Activated B cell treated with CpG ODN at 0.5 μM for 24 hours (primary cell): ENCODE measurements at regions not wholly inside any gene's neighbourhood (a gene's known extent, or its start where the extent isn't known, plus 50 kb on each side); places are given as distances from the start of the nearest gene placed in this dataset.
"Not testable (repeated sequence)": the region's sequence is repeated elsewhere in the genome, so short reads cannot be mapped to it uniquely, and the experiment has no call there.

Experiments used
- ATAC-seq: fragments of 200-7000 bp; cut with Tn5 transposase; one replicate; pipeline ENCODE4 v1.10.0; 2021; ENCODE audit warnings: low read depth, mild to moderate bottlenecking, moderate library complexity
- CTCF ChIA-PET: fragments of 350-600 bp; sonication (Branson Sonifier 250); formaldehyde crosslinking; loops from one replicate; lab custom pipeline; 2021; ENCODE audit warnings: antibody characterized with exemption; lab: Charles Lee
- POLR2A ChIA-PET: fragments of 350-600 bp; sonication (Branson Sonifier 250); formaldehyde crosslinking; loops from one replicate; lab custom pipeline; 2021; ENCODE audit warnings: antibody characterized with exemption; lab: Charles Lee
- DNase-seq: peaks from one replicate; pipeline ENCODE4 v3.0.0; 2022
- H3K27ac Mint-ChIP-seq: one replicate; pipeline ENCODE4 v1.8.0; 2020; ENCODE audit warnings: mixed read lengths
- H3K27me3 Mint-ChIP-seq: one replicate; pipeline ENCODE4 v1.8.0; 2021; ENCODE audit warnings: mixed read lengths
- H3K36me3 Mint-ChIP-seq: one replicate; pipeline ENCODE4 v1.8.0; 2021; ENCODE audit warnings: low read depth, mixed read lengths
- H3K4me1 Mint-ChIP-seq: one replicate; pipeline ENCODE4 v1.8.0; 2021; ENCODE audit warnings: mixed read lengths
- H3K4me3 Mint-ChIP-seq: one replicate; pipeline ENCODE4 v1.8.0; 2020; ENCODE audit warnings: mild to moderate bottlenecking, mixed read lengths
- H3K9me3 Mint-ChIP-seq: one replicate; pipeline ENCODE4 v1.8.0; 2020; ENCODE audit warnings: mixed read lengths
- CTCF ChIP-seq: fragments of 200-600 bp; IDR thresholded peaks from one replicate; pipeline ENCODE4 v1.8.0; 2022; ENCODE audit warnings: antibody characterized with exemption, mild to moderate bottlenecking
- intact Hi-C: fragments of 100-400 bp; cut with micrococcal nuclease; formaldehyde crosslinking; loops from one replicate; pipeline ENCODE4 v1.15.1; 2024

- no peak overlapping the region for H3K27ac Mint-ChIP-seq
- TF ChIP-seq CTCF = no peak
- ChIA-PET CTCF (no interaction called here), POLR2A (no interaction called here)
- no peak for ATAC-seq
- intact Hi-C loops = no loop called here
- peaks cover 43% of the 10 kb centered on the region for H3K27me3 Mint-ChIP-seq
- peaks cover 16% of the 10 kb centered on the region for H3K4me1 Mint-ChIP-seq
- H3K9me3 Mint-ChIP-seq = no peaks in the 10 kb centered on the region
- no peaks in the 10 kb centered on the region for H3K36me3 Mint-ChIP-seq
- DNase-seq = no peak
- no peak overlapping the region for H3K4me3 Mint-ChIP-seq
Measured at GRCh38 chr12:131221957-131222328, 268.2 kb downstream of the ADGRD1 start.

GRCh38 chr12:131222329-131223139 lies 268.8 kb downstream of the ADGRD1 start:
- intact Hi-C loops = no loop called here
- no peak overlapping the region for H3K27ac Mint-ChIP-seq
- ATAC-seq (no peak), DNase-seq (no peak)
- no peak for TF ChIP-seq CTCF
- ChIA-PET POLR2A (no interaction called here), CTCF (no interaction called here)
- H3K4me3 Mint-ChIP-seq = no peak overlapping the region
- H3K27me3 Mint-ChIP-seq = peaks cover 39% of the 10 kb centered on the region
- H3K9me3 Mint-ChIP-seq = no peaks in the 10 kb centered on the region
- no peaks in the 10 kb centered on the region for H3K36me3 Mint-ChIP-seq
- H3K4me1 Mint-ChIP-seq = peaks cover 15% of the 10 kb centered on the region

GRCh38 chr12:131223171-131223761 lies 269.6 kb downstream of the ADGRD1 start:
- H3K4me3 Mint-ChIP-seq = no peak overlapping the region
- peaks cover 14% of the 10 kb centered on the region for H3K4me1 Mint-ChIP-seq
- H3K27ac Mint-ChIP-seq = no peak overlapping the region
- intact Hi-C loops = no loop called here
- ATAC-seq (no peak), DNase-seq (no peak)
- H3K36me3 Mint-ChIP-seq = no peaks in the 10 kb centered on the region
- no peak for TF ChIP-seq CTCF
- H3K27me3 Mint-ChIP-seq = peaks cover 35% of the 10 kb centered on the region
- H3K9me3 Mint-ChIP-seq = no peaks in the 10 kb centered on the region
- CTCF ChIA-PET = no interaction called here
- POLR2A ChIA-PET = no interaction called here

- ChIA-PET CTCF (no interaction called here), POLR2A (no interaction called here)
- no peak for DNase-seq
- Mint-ChIP-seq H3K9me3 (no peaks in the 10 kb centered on the region), H3K36me3 (no peaks in the 10 kb centered on the region), H3K4me1 (peaks cover 9% of the 10 kb centered on the region), H3K27me3 (peaks cover 35% of the 10 kb centered on the region), H3K4me3 (no peak overlapping the region), H3K27ac (no peak overlapping the region)
- TF ChIP-seq CTCF = no peak
- intact Hi-C loops = no loop called here
- ATAC-seq = no peak
Measured at GRCh38 chr12:131223791-131224225, 270.1 kb downstream of the ADGRD1 start.

GRCh38 chr12:131224226-131225065 lies 270.7 kb downstream of the ADGRD1 start:
- CTCF ChIA-PET, H3K9me3 Mint-ChIP-seq, H3K4me1 Mint-ChIP-seq, POLR2A ChIA-PET, DNase-seq, intact Hi-C loops, H3K36me3 Mint-ChIP-seq, H3K4me3 Mint-ChIP-seq, H3K27ac Mint-ChIP-seq: not testable (repeated sequence)
- peak; percentile 25 for ATAC-seq
- peaks cover 38% of the 10 kb centered on the region for H3K27me3 Mint-ChIP-seq

GRCh38 chr12:131225066-131225380 lies 271.3 kb downstream of the ADGRD1 start:
- H3K27ac Mint-ChIP-seq, H3K4me1 Mint-ChIP-seq, H3K36me3 Mint-ChIP-seq, DNase-seq, CTCF ChIA-PET, H3K9me3 Mint-ChIP-seq, ATAC-seq, H3K4me3 Mint-ChIP-seq, intact Hi-C loops, POLR2A ChIA-PET: not testable (repeated sequence)
- peaks cover 36% of the 10 kb centered on the region for H3K27me3 Mint-ChIP-seq
